GM23338 (cell line): ENCODE measurements at regions not wholly inside any gene's neighbourhood (a gene's known extent, or its start where the extent isn't known, plus 50 kb on each side); places are given as distances from the start of the nearest gene placed in this dataset.

Experiments used
- ATAC-seq: fragments of 200-7000 bp; cut with Tn5 transposase; 3 replicates; pipeline ENCODE4 v1.9.1; 2020
- DNase-seq: peaks from one replicate; pipeline ENCODE4 v3.0.0-alpha.2; 2015; ENCODE audit warnings: low spot score
- H2AFZ ChIP-seq: fragments of 200-600 bp; sonication (generic); 2 replicates; pipeline ENCODE4 v1.8.0; 2016; ENCODE audit warnings: antibody characterized with exemption, mild to moderate bottlenecking, moderate library complexity
- H3F3A ChIP-seq: fragments of 200-600 bp; sonication (generic); replicated peaks from 2 replicates; pipeline ENCODE4 v1.8.0; 2017; ENCODE audit warnings: antibody characterized with exemption, mixed run types, low read depth
- H3K27ac ChIP-seq: fragments of 200-600 bp; sonication (generic); 2 replicates; pipeline ENCODE4 v1.6.1; 2016; ENCODE audit warnings: low read depth
- H3K27me3 ChIP-seq: fragments of 200-600 bp; sonication (generic); 2 replicates; pipeline ENCODE4 v1.8.0; 2016; ENCODE audit warnings: mild to moderate bottlenecking, mixed run types, moderate library complexity; ENCODE audit not compliant: insufficient read depth
- H3K36me3 ChIP-seq: fragments of 200-600 bp; sonication (generic); 2 replicates; pipeline ENCODE4 v1.8.0; 2016; ENCODE audit warnings: mild to moderate bottlenecking; ENCODE audit not compliant: insufficient read depth
- H3K4me1 ChIP-seq: fragments of 200-600 bp; sonication (generic); 2 replicates; pipeline ENCODE4 v1.8.0; 2016; ENCODE audit warnings: mild to moderate bottlenecking, moderate library complexity; ENCODE audit not compliant: insufficient read depth
- H3K4me2 ChIP-seq: fragments of 200-600 bp; sonication (generic); 2 replicates; pipeline ENCODE4 v1.7.1; 2017; ENCODE audit warnings: mixed run types
- H3K4me3 ChIP-seq: fragments of 200-600 bp; sonication (generic); 2 replicates; pipeline ENCODE4 v1.6.1; 2016; ENCODE audit warnings: mixed run types
- H3K79me2 ChIP-seq: fragments of 200-600 bp; sonication (generic); replicated peaks from 2 replicates; pipeline ENCODE4 v1.8.0; 2017; ENCODE audit warnings: mild to moderate bottlenecking; ENCODE audit not compliant: insufficient read depth
- H3K9me2 ChIP-seq: fragments of 200-600 bp; sonication (generic); 2 replicates; pipeline ENCODE4 v1.8.0; 2017; ENCODE audit not compliant: insufficient read depth
- H4K20me1 ChIP-seq: fragments of 200-600 bp; sonication (generic); replicated peaks from 2 replicates; pipeline ENCODE4 v1.8.0; 2017; ENCODE audit warnings: mild to moderate bottlenecking; ENCODE audit not compliant: insufficient read depth
- H3K27ac Mint-ChIP-seq: 2 replicates; pipeline ENCODE4 v1.8.0; 2020; ENCODE audit warnings: inconsistent platforms, mild to moderate bottlenecking, moderate library complexity, mixed read lengths
- H3K27me3 Mint-ChIP-seq: 3 replicates; pipeline ENCODE4 v1.8.0; 2022; ENCODE audit warnings: low read depth, mild to moderate bottlenecking, moderate library complexity, mixed read lengths, inconsistent platforms; ENCODE audit not compliant: insufficient read depth, poor library complexity
- H3K36me3 Mint-ChIP-seq: 3 replicates; pipeline ENCODE4 v1.8.0; 2021; ENCODE audit warnings: low read depth, mild to moderate bottlenecking, inconsistent platforms, moderate library complexity, mixed read lengths
- H3K4me1 Mint-ChIP-seq: 3 replicates; pipeline ENCODE4 v1.8.0; 2020; ENCODE audit warnings: mild to moderate bottlenecking, inconsistent platforms, mixed read lengths
- H3K4me3 Mint-ChIP-seq: 3 replicates; pipeline ENCODE4 v1.8.0; 2021; ENCODE audit warnings: moderate library complexity, mild to moderate bottlenecking, inconsistent platforms, mixed read lengths
- H3K9me3 Mint-ChIP-seq: 3 replicates; pipeline ENCODE4 v1.8.0; 2020; ENCODE audit warnings: moderate library complexity, mild to moderate bottlenecking, inconsistent platforms, mixed read lengths
- CREB1 ChIP-seq: fragments of 250-450 bp; sonication (Bioruptor Pico); IDR thresholded peaks from 2 replicates; pipeline ENCODE4 v1.5.0; 2020; ENCODE audit warnings: low read depth, mild to moderate bottlenecking, moderate library complexity
- EZH2phosphoT487 ChIP-seq: fragments of 200-600 bp; sonication (generic); IDR thresholded peaks from one replicate; pipeline ENCODE4 v1.8.1; 2018; ENCODE audit warnings: antibody characterized with exemption; ENCODE audit not compliant: unreplicated experiment
- NANOG ChIP-seq: IDR thresholded peaks from 2 replicates; pipeline ENCODE4 v1.6.1; 2016; ENCODE audit warnings: antibody characterized with exemption, borderline replicate concordance
- POLR2AphosphoS5 ChIP-seq: IDR thresholded peaks from 2 replicates; pipeline ENCODE4 v1.6.1; 2016; ENCODE audit warnings: antibody characterized with exemption, low read depth
- STAT1 ChIP-seq: IDR thresholded peaks from one replicate; pipeline ENCODE4 v1.6.1; 2016; ENCODE audit warnings: antibody characterized with exemption; ENCODE audit not compliant: unreplicated experiment
- ZNF114 ChIP-seq: fragments of 250-450 bp; sonication (Bioruptor Pico); IDR thresholded peaks from 2 replicates; pipeline ENCODE4 v1.5.0; 2020; ENCODE audit warnings: mild to moderate bottlenecking, moderate library complexity
- TF ChIP-seq, protein P1 (sequence below): fragments of 250-450 bp; sonication (Bioruptor Pico); IDR thresholded peaks from 2 replicates; pipeline ENCODE4 v1.5.0; 2020; ENCODE audit warnings: mild to moderate bottlenecking, moderate library complexity

- TF ChIP-seq, protein P1, sequence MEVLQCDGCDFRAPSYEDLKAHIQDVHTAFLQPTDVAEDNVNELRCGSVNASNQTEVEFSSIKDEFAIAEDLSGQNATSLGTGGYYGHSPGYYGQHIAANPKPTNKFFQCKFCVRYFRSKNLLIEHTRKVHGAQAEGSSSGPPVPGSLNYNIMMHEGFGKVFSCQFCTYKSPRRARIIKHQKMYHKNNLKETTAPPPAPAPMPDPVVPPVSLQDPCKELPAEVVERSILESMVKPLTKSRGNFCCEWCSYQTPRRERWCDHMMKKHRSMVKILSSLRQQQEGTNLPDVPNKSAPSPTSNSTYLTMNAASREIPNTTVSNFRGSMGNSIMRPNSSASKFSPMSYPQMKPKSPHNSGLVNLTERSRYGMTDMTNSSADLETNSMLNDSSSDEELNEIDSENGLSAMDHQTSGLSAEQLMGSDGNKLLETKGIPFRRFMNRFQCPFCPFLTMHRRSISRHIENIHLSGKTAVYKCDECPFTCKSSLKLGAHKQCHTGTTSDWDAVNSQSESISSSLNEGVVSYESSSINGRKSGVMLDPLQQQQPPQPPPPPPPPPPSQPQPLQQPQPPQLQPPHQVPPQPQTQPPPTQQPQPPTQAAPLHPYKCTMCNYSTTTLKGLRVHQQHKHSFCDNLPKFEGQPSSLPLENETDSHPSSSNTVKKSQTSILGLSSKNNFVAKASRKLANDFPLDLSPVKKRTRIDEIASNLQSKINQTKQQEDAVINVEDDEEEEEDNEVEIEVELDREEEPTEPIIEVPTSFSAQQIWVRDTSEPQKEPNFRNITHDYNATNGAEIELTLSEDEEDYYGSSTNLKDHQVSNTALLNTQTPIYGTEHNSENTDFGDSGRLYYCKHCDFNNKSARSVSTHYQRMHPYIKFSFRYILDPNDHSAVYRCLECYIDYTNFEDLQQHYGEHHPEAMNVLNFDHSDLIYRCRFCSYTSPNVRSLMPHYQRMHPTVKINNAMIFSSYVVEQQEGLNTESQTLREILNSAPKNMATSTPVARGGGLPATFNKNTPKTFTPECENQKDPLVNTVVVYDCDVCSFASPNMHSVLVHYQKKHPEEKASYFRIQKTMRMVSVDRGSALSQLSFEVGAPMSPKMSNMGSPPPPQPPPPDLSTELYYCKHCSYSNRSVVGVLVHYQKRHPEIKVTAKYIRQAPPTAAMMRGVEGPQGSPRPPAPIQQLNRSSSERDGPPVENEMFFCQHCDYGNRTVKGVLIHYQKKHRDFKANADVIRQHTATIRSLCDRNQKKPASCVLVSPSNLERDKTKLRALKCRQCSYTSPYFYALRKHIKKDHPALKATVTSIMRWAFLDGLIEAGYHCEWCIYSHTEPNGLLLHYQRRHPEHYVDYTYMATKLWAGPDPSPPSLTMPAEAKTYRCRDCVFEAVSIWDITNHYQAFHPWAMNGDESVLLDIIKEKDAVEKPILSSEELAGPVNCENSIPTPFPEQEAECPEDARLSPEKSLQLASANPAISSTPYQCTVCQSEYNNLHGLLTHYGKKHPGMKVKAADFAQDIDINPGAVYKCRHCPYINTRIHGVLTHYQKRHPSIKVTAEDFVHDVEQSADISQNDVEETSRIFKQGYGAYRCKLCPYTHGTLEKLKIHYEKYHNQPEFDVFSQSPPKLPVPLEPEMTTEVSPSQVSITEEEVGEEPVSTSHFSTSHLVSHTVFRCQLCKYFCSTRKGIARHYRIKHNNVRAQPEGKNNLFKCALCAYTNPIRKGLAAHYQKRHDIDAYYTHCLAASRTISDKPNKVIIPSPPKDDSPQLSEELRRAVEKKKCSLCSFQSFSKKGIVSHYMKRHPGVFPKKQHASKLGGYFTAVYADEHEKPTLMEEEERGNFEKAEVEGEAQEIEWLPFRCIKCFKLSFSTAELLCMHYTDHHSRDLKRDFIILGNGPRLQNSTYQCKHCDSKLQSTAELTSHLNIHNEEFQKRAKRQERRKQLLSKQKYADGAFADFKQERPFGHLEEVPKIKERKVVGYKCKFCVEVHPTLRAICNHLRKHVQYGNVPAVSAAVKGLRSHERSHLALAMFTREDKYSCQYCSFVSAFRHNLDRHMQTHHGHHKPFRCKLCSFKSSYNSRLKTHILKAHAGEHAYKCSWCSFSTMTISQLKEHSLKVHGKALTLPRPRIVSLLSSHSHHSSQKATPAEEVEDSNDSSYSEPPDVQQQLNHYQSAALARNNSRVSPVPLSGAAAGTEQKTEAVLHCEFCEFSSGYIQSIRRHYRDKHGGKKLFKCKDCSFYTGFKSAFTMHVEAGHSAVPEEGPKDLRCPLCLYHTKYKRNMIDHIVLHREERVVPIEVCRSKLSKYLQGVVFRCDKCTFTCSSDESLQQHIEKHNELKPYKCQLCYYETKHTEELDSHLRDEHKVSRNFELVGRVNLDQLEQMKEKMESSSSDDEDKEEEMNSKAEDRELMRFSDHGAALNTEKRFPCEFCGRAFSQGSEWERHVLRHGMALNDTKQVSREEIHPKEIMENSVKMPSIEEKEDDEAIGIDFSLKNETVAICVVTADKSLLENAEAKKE (CRISPR knock-in tag), result no peak
- TF ChIP-seq EZH2phosphoT487, result no peak
- no peak for TF ChIP-seq POLR2AphosphoS5
- no peak for TF ChIP-seq ZNF114 (CRISPR knock-in tag)
- no peak for TF ChIP-seq CREB1 (CRISPR knock-in tag)
Observed at GRCh38 chr4:189815404-189816192, 125.1 kb upstream of the FRG1 start (continued).

DNA sequence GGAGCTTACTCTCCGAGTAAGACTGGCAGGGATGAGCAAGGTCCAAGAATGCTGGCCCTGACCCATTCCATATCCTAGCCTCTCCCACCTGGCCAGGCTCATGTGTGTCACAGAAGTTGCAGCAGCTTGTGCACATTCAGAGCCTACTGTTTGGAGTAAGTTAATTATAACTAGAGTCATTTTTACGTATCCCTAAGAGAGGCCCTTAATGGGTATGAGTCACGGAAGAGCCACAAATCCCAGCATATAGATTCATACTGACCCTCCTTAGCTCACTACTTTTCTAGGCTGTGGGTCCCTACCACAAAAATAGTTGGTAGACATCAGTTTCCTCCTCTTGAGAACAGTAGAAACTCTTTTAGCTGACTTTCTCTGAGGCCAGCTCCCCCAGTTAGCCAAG is 118.3 kb upstream of the FRG1 start:
- no peaks in the 10 kb centered on the region for H3K36me3 Mint-ChIP-seq
- H4K20me1 ChIP-seq, result no peaks in the 10 kb centered on the region
- H3K9me2 ChIP-seq, result peaks cover 5% of the 10 kb centered on the region; the same call in 1 of the 2 replicates
- peaks cover 52% of the 10 kb centered on the region for H3K9me3 Mint-ChIP-seq
- H3K27me3 Mint-ChIP-seq, result peaks cover 3% of the 10 kb centered on the region
- H3K79me2 ChIP-seq, result no peaks in the 10 kb centered on the region
- no peaks in the 10 kb centered on the region for H3K27me3 ChIP-seq
- peaks cover 14% of the 10 kb centered on the region for H3K4me1 ChIP-seq
- H3K36me3 ChIP-seq, result no peaks in the 10 kb centered on the region
- H3K4me3 ChIP-seq, result no peak overlapping the region
- DNase-seq (no peak), ATAC-seq (no peak)
- peaks cover 11% of the 10 kb centered on the region; the same call in 2 of the 3 replicates for H3K4me1 Mint-ChIP-seq
- no peak overlapping the region for H3K4me3 Mint-ChIP-seq
- H3K4me2 ChIP-seq, result no peak overlapping the region
- no peaks in the 10 kb centered on the region for H3F3A ChIP-seq
- no peak overlapping the region for H3K27ac Mint-ChIP-seq
- H3K27ac ChIP-seq, result no peak overlapping the region
- H2AFZ ChIP-seq, result 0 out of 2 replicates have a peak overlapping the region, but pooled peaks have one; percentile 32
- TF ChIP-seq, protein P1 (CRISPR knock-in tag), result no peak
- TF ChIP-seq POLR2AphosphoS5 (no peak), NANOG (no peak), STAT1 (no peak)
